Ishikawa (cell line): ENCODE measurements at regions not wholly inside any gene's neighbourhood (a gene's known extent, or its start where the extent isn't known, plus 50 kb on each side); places are given as distances from the start of the nearest gene placed in this dataset.

ENCODE experiments used
- CEBPB ChIP-seq: IDR thresholded peaks from 2 replicates; pipeline ENCODE4 v1.6.1; 2012
- CREB1 ChIP-seq: IDR thresholded peaks from 2 replicates; pipeline ENCODE4 v1.6.1; 2012; ENCODE audit warnings: low read depth
- EGR1 ChIP-seq: IDR thresholded peaks from 2 replicates; pipeline ENCODE4 v1.6.1; 2012
- EP300 ChIP-seq: IDR thresholded peaks from 2 replicates; pipeline ENCODE4 v1.6.1; 2012; ENCODE audit warnings: borderline replicate concordance
- FOXM1 ChIP-seq: IDR thresholded peaks from 2 replicates; pipeline ENCODE4 v1.6.1; 2012; ENCODE audit warnings: low read depth, borderline replicate concordance
- MAX ChIP-seq: IDR thresholded peaks from 2 replicates; pipeline ENCODE4 v1.6.1; 2012
- NFIC ChIP-seq: IDR thresholded peaks from 2 replicates; pipeline ENCODE4 v1.6.1; 2012
- RAD21 ChIP-seq: IDR thresholded peaks from 2 replicates; pipeline ENCODE4 v1.6.1; 2012; ENCODE audit warnings: low read depth
- REST ChIP-seq: IDR thresholded peaks from 2 replicates; pipeline ENCODE4 v1.6.1; 2012; ENCODE audit warnings: low read depth, mild to moderate bottlenecking
- TAF1 ChIP-seq: IDR thresholded peaks from 2 replicates; pipeline ENCODE4 v1.6.1; 2012; ENCODE audit warnings: low read depth, mild to moderate bottlenecking
- TCF12 ChIP-seq: IDR thresholded peaks from 2 replicates; pipeline ENCODE4 v1.6.1; 2012; ENCODE audit warnings: low read depth
- TEAD4 ChIP-seq: IDR thresholded peaks from 2 replicates; pipeline ENCODE4 v1.6.1; 2012
- USF1 ChIP-seq: IDR thresholded peaks from 2 replicates; pipeline ENCODE4 v1.6.1; 2012
- YY1 ChIP-seq: IDR thresholded peaks from 2 replicates; pipeline ENCODE4 v1.6.1; 2012; ENCODE audit warnings: low read depth
- ZBTB7A ChIP-seq: IDR thresholded peaks from 2 replicates; pipeline ENCODE4 v1.6.1; 2012; ENCODE audit warnings: low read depth

GRCh38 chr15:25234831-25235230 is 204.0 kb downstream of the UBE3A start:
- TF ChIP-seq ZBTB7A (no peak), MAX (no peak), RAD21 (no peak), USF1 (no peak)

GRCh38 chr15:25235391-25235790 is 203.4 kb downstream of the UBE3A start:
- TF ChIP-seq REST (no peak), USF1 (no peak), YY1 (no peak), NFIC (no peak), CREB1 (no peak), EGR1 (no peak), EP300 (no peak), TAF1 (no peak), CEBPB (no peak), TEAD4 (no peak), FOXM1 (no peak), MAX (no peak), RAD21 (no peak), ZBTB7A (no peak), TCF12 (no peak)

GRCh38 chr15:25236143-25236860 is 202.5 kb downstream of the UBE3A start:
- TF ChIP-seq RAD21 (no peak), TCF12 (no peak), YY1 (no peak), USF1 (no peak), MAX (no peak), TEAD4 (no peak), EGR1 (no peak), FOXM1 (no peak), REST (no peak), CREB1 (no peak), CEBPB (no peak), ZBTB7A (no peak), TAF1 (no peak), NFIC (no peak), EP300 (no peak)

GRCh38 chr15:25236861-25237155 is 202.0 kb downstream of the UBE3A start:
- TF ChIP-seq YY1 (no peak), TCF12 (no peak), FOXM1 (no peak), TEAD4 (no peak), MAX (no peak), EGR1 (no peak), TAF1 (no peak), RAD21 (no peak), CREB1 (no peak), USF1 (no peak), EP300 (no peak), REST (no peak), ZBTB7A (no peak), NFIC (no peak), CEBPB (no peak)
